HG03280 (cell line): ENCODE measurements at regions not wholly inside any gene's neighbourhood (a gene's known extent, or its start where the extent isn't known, plus 50 kb on each side); places are given as distances from the start of the nearest gene placed in this dataset.

ENCODE experiments used
- ATAC-seq: cut with Tn5 transposase; IDR thresholded peaks from one replicate; pipeline ENCODE4 v1.9.1; 2021; ENCODE audit warnings: mild to moderate bottlenecking, moderate library complexity; ENCODE audit not compliant: unreplicated experiment

- ATAC-seq = no peak
These were observed 64.9 kb upstream of the BARHL2 start for GRCh38 chr1:90782046-90782445.

GRCh38 chr1:90781534-90781933, 64.4 kb upstream of the BARHL2 start:
- ATAC-seq = no peak

- no peak for ATAC-seq
These were observed 63.9 kb upstream of the BARHL2 start for GRCh38 chr1:90780981-90781380.

- no peak for ATAC-seq
These were observed 62.5 kb upstream of the BARHL2 start for GRCh38 chr1:90779573-90779972.

GRCh38 chr1:90778486-90778885, 61.4 kb upstream of the BARHL2 start:
- ATAC-seq = no peak

- ATAC-seq = no peak
These were observed 56.7 kb upstream of the BARHL2 start for GRCh38 chr1:90773812-90774211.

- ATAC-seq = no peak
These were observed 51.7 kb upstream of the BARHL2 start for GRCh38 chr1:90768826-90769225.

- ATAC-seq = no peak
These were observed 51.0 kb upstream of the BARHL2 start for GRCh38 chr1:90768098-90768497.
